ENCODE measurements at regions not wholly inside any gene's neighbourhood (a gene's known extent, or its start where the extent isn't known, plus 50 kb on each side); places are given as distances from the start of the nearest gene placed in this dataset.

DNA sequence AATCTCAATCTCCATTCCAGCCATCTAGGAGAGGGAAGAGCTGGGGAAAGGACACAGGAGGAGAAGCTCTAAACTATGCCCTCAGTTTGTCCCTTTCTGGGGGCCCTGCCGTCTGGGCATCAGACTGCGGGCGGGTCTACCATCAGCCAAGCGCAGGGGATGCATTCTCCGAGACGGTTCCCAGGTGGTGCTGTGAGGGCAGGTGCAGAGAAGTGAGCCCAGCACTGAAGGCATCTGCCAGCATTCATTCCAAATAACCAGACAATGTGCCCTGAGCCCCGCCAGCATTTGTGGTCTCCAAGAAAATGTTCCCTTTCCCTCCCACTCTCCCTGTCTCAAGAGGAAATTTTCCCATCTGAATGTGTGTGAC, 265.7 kb downstream of the XXYLT1 start:
- TF ChIP-seq, protein P1, sequence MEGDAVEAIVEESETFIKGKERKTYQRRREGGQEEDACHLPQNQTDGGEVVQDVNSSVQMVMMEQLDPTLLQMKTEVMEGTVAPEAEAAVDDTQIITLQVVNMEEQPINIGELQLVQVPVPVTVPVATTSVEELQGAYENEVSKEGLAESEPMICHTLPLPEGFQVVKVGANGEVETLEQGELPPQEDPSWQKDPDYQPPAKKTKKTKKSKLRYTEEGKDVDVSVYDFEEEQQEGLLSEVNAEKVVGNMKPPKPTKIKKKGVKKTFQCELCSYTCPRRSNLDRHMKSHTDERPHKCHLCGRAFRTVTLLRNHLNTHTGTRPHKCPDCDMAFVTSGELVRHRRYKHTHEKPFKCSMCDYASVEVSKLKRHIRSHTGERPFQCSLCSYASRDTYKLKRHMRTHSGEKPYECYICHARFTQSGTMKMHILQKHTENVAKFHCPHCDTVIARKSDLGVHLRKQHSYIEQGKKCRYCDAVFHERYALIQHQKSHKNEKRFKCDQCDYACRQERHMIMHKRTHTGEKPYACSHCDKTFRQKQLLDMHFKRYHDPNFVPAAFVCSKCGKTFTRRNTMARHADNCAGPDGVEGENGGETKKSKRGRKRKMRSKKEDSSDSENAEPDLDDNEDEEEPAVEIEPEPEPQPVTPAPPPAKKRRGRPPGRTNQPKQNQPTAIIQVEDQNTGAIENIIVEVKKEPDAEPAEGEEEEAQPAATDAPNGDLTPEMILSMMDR (IDR thresholded peaks at IDR 0.05; ENCODE audit: low read depth, low read length, poor library complexity, severe bottlenecking): no peak
- TF ChIP-seq EZH2phosphoT487 (IDR thresholded peaks at IDR 0.05; ENCODE audit: borderline replicate concordance, low read length): no peak

All from DOHH2 (cell line).